GM19397 (cell line): ENCODE measurements at regions not wholly inside any gene's neighbourhood (a gene's known extent, or its start where the extent isn't known, plus 50 kb on each side); places are given as distances from the start of the nearest gene placed in this dataset.

Experiments
- ATAC-seq: cut with Tn5 transposase; IDR thresholded peaks from one replicate; pipeline ENCODE4 v1.9.1; 2021; ENCODE audit warnings: mild to moderate bottlenecking, moderate library complexity; ENCODE audit not compliant: unreplicated experiment

- no peak for ATAC-seq
Observed at GRCh38 chr7:41027428-41028115, 675.3 kb downstream of the INHBA start.

GRCh38 chr7:41024126-41024525, 678.8 kb downstream of the INHBA start:
- no peak for ATAC-seq

- ATAC-seq, result no peak
Observed at GRCh38 chr7:41020056-41020455, 682.8 kb downstream of the INHBA start.

- no peak for ATAC-seq
Observed at GRCh38 chr7:41013117-41013516, 689.8 kb downstream of the INHBA start.

GRCh38 chr7:41012041-41012440, 690.8 kb downstream of the INHBA start:
- ATAC-seq, result no peak

- no peak for ATAC-seq
Observed at GRCh38 chr7:41010967-41011366, 691.9 kb downstream of the INHBA start.

GRCh38 chr7:41010418-41010817, 692.5 kb downstream of the INHBA start:
- no peak for ATAC-seq

GRCh38 chr7:41007811-41008210, 695.1 kb downstream of the INHBA start:
- ATAC-seq, result no peak

- no peak for ATAC-seq
Observed at GRCh38 chr7:41007351-41007751, 695.5 kb downstream of the INHBA start.

- ATAC-seq, result no peak
Observed at GRCh38 chr7:41006306-41006995, 696.4 kb downstream of the INHBA start.

GRCh38 chr7:41005374-41005901, 697.5 kb downstream of the INHBA start:
- no peak for ATAC-seq

- ATAC-seq, result no peak
Observed at GRCh38 chr7:41003977-41004376, 698.9 kb downstream of the INHBA start.

- no peak for ATAC-seq
Observed at GRCh38 chr7:41003611-41003940, 699.3 kb downstream of the INHBA start.

GRCh38 chr7:41002741-41003610, 699.9 kb downstream of the INHBA start:
- ATAC-seq, result no peak

GRCh38 chr7:41000042-41000441, 702.8 kb downstream of the INHBA start:
- ATAC-seq, result no peak

GRCh38 chr7:40996233-40996677, 706.6 kb downstream of the INHBA start:
- ATAC-seq, result no peak

- no peak for ATAC-seq
Observed at GRCh38 chr7:40990841-40991240, 712.0 kb downstream of the INHBA start.

- no peak for ATAC-seq
Observed at GRCh38 chr7:40987571-40987970, 715.3 kb downstream of the INHBA start.

- no peak for ATAC-seq
Observed at GRCh38 chr7:40986351-40986873, 716.5 kb downstream of the INHBA start.

- no peak for ATAC-seq
Observed at GRCh38 chr7:40983111-40983510, 719.8 kb downstream of the INHBA start.

- ATAC-seq, result no peak
Observed at GRCh38 chr7:40979296-40979695, 723.6 kb downstream of the INHBA start.
